Inflammatory macrophage treated with lipopolysaccharide for 4 hours (primary cell): ENCODE measurements at regions not wholly inside any gene's neighbourhood (a gene's known extent, or its start where the extent isn't known, plus 50 kb on each side); places are given as distances from the start of the nearest gene placed in this dataset.
"Not testable (repeated sequence)": the region's sequence is repeated elsewhere in the genome, so short reads cannot be mapped to it uniquely, and the experiment has no call there.

Experiments used
- DNase-seq: peaks from one replicate; pipeline ENCODE4 v3.0.0-alpha.2; 2020

- DNase-seq: no peak
These were observed 112.0 kb downstream of the TMX1 start for GRCh38 chr14:51351997-51352396.

DNA sequence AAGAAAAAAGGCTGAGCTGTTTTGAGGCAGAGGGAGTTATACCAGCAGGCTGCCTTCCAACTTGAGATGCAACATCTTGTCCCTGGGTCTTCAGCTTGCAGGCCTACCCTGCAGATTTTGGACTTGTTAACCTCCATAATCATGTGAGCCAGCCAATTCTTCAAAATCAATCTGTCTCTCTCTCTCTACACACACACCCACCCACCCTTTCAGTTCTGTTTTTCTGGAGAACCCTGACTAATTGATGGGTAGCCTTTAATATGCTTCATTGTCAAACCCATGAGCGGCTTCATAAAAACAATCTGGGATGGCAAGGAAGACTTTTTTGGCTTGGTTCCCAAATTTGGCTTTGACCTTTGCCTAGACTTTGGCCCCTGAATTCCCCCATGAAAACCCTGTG, 113.9 kb downstream of the TMX1 start:
- DNase-seq: no peak

DNA sequence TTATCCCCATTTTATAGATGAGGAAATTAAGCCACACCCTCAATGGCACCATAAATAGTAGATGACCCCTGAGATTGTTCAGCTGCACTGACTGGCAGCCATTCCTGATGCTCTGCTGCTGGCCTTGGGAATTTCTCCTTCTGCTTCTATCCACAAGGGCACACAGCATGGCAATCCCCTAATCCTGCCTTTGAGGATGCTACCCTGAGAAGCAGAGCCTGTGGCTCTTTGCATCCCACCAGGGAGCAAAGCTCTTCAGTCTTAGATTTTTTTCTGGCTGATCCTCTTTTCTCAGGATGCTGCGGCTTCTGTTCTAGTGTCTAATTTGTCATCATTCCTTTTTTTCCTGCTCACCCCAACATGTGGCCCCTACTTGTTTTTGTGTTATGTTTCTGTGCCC, 114.8 kb downstream of the TMX1 start:
- DNase-seq: no peak

- no peak for DNase-seq
These were observed 116.3 kb downstream of the TMX1 start for GRCh38 chr14:51356381-51356780.

DNA sequence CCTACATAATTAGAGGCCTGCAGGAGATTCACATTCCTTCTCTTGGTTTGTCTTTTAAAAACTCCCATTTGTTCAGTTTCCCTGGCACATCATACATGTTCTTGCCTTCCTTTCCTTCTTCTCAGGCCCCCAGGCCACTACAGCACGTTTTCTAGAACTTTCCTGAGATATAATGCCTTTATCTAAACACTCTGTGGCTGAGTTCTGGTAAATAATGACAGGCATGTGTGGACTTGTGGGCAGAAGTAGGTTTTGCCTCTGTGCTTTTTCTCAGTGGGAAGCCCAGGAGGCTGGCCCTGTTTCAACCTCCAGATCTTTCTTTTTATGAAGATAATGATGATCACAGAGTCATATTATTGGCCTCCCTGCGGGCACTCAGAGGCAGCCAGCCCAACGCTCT, 117.2 kb downstream of the TMX1 start:
- no peak for DNase-seq

DNA sequence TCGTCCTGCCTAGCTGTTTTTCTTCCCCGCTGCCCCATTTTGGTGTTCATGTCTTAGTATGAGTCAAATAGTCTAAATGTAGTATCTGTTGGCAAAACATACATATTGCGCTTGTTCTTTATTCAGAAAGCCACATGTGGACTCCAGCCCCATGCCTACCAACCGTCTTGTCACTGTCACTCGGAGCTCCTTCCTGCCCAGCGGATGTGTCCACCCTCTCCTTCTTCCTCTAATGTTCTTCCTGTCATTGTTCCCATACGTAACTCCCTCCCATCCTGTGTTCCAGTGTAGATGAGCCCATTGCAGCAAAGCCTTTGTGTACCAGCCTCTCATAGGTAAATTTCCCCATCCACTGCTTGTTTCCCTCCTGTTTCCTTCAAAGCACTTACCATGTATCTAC, 120.5 kb downstream of the TMX1 start:
- no peak for DNase-seq

GRCh38 chr14:51365241-51365965, 125.4 kb downstream of the TMX1 start:
- DNase-seq: no peak

DNA sequence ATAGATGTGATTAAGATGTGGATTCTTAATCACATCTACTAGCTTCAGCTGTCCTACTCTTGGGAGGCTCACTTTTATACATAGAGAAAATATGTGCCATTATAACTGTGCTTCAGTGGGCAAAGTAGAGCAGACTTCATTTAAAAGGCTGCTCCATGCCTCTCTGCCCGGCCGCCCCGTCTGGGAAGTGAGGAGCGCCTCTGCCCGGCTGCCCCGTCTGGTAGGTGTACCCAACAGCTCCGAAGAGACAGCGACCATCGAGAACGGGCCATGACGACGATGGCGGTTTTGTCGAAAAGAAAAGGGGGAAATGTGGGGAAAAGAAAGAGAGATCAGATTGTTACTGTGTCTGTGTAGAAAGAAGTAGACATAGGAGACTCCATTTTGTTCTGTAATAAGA, 126.4 kb downstream of the TMX1 start:
- DNase-seq: not testable (repeated sequence)

DNA sequence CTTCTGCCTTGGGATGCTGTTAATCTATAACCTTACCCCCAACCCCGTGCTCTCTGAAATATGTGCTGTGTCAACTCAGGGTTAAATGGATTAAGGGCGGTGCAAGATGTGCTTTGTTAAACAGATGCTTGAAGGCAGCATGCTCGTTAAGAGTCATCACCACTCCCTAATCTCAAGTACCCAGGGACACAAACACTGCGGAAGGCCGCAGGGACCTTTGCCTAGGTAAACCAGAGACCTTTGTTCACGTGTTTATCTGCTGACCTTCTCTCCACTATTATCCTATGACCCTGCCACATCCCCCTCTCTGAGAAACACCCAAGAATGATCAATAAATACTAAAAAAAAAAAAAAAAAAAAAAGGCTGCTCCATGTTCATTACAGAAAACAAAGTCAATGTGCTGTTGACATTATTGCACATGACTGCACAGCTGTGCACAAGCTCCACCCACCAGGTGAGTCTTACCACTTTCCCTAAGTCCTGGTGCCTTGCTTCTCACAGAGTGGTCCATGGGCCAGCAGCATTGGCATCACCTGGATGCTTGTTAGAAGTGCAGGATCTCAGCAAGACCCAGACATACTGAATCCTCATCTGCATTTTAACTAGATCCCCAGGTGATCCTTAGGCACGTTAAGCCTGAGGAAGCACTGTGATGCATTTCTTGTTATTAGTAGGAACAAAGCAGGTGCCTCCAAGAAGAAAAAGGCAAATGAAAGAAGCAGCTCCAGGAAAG, 127.0 kb downstream of the TMX1 start:
- not testable (repeated sequence) for DNase-seq

- no peak for DNase-seq
These were observed 127.5 kb downstream of the TMX1 start for GRCh38 chr14:51367600-51367931.

DNA sequence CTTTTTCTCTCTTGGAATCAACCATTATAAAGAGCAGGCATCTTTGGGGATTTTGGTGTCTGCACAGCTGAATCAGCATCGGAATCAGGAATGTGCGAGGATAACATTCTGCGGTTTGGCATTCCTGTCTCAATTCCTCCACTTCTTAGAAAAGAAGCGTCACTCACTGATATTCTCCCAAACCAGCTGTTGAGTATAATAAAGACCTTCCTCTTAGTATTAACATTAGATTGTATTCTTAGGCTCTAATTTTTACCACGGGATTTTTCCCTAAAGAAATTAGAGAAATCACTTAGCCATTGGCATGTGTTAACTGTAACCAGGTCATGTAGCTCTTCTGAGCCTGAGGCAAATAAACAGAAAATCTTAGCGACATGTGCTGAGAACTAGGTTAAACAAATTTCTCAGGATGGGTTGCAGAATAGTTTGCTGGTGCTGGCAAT, 128.7 kb downstream of the TMX1 start:
- no peak for DNase-seq

DNA sequence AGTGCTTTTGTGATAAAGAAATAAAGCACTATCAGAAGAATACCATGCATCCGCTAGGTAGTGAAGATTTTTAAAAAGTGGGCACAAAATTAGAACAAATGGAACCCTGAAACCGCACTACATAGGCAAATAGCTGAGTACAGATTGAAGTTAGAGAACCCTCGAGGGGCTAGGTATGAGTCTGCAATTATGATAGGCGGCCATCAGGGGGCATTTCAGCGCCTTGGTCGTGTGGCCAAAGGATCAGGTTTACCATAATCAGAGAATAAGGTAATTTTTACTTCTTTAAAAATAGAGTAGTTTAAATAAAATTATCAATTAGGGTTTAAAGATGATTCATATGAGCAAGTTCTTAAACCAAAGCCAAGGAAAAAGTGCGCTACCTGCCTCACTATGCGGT, 129.8 kb downstream of the TMX1 start:
- DNase-seq: peak; percentile 11

- no peak for DNase-seq
These were observed 130.8 kb downstream of the TMX1 start for GRCh38 chr14:51370758-51371386.

- DNase-seq: not testable (repeated sequence)
These were observed 137.1 kb downstream of the TMX1 start for GRCh38 chr14:51377186-51377585.

DNA sequence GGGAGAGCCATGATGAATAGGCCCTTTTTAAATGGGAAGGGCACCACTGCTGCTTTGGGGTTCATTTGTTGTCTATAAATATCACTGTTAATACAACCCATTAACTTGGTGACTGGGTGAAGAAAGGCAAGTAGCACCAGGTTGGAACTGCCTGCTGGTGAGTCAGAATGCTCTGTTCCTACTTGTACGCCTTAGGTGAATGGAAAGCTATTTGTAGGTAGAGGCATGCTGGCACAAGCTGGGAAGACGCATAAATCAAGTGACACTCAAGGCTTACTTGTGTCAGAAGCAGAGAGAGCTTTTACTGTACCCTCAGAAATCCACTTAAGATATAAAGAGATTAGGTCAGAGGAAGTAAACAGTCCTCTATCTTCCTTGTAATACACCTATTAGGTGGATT, 142.5 kb downstream of the TMX1 start:
- no peak for DNase-seq

DNA sequence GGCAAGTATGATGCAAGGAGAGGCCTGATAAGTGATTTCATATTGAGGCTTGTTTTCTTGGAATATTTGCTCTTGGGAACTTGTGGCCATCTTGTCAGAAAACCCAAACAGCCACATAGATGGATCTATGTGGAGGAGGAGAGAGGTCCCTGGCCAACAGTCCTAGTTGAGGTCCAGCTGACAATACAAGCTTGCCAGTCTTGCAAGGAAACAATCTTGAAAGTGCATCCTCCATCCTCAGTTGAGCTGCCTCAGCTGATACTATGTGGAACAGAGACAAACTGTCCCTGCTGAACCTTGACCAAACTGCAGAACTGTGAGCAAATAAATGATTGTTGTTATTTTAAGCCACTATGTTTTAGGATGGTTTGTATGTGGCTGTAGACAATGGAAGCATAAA, 146.4 kb downstream of the TMX1 start:
- DNase-seq: no peak

- peak; percentile 45 for DNase-seq
These were observed 147.1 kb downstream of the TMX1 start for GRCh38 chr14:51386983-51387735.

- DNase-seq: no peak
These were observed 152.4 kb downstream of the TMX1 start for GRCh38 chr14:51392416-51392815.

GRCh38 chr14:51394384-51394783, 154.3 kb downstream of the TMX1 start:
- no peak for DNase-seq

DNA sequence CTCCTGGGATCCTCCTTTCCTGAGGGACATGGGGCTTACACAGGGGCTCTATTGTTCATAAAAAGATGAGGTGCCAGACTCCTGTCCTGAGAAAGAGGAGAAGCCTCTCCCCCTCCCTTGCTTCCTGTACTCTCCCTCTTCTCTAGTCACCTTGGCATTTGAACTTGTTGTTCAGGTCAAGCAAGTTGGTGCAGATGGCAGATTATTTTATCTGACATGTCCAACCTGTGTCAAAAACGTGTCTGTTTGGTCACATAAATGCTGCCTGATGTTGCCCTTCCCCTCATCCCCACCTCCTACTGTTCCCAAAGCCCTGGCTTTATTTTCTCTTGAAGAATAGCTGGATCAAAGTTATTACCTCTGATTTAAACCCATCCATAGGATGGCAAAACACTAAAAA, 154.8 kb downstream of the TMX1 start:
- no peak for DNase-seq

DNA sequence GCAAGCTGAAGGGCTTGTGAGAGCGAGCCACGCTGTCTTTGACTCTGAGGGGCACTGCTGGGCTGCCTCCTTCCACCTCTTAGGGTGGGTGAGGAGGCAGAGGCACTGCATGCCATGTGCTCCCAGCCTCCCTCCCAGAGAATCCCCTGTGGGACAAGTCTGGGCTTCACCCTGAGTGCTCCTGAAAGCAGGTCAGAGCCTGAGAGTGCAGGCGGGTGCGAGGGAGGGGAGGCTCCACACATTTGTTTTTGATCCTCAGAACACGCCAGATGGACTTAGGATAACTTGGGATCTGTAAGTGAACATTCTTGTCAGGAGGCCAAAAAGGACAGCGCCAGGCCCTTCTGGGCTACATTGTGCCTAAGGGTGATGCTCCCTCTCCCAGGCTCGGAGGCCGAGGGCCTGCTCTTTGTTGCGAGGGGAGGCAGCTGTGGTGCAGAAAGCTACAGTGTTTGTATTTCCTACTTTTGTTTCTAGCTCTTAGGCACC, 155.4 kb downstream of the TMX1 start:
- no peak for DNase-seq

GRCh38 chr14:51396222-51396815, 156.3 kb downstream of the TMX1 start:
- DNase-seq: no peak

- peak; percentile 10 for DNase-seq
These were observed 158.9 kb downstream of the TMX1 start for GRCh38 chr14:51398898-51399297.
